A673 (cell line): ENCODE measurements at regions not wholly inside any gene's neighbourhood (a gene's known extent, or its start where the extent isn't known, plus 50 kb on each side); places are given as distances from the start of the nearest gene placed in this dataset.

Experiments
- BruUV-seq: library from RNA; stranded (reverse); fragments of 400-500 nt; replicated peaks from 2 replicates; lab custom pipeline; 2021; lab: Mats Ljungman, UMichigan
- CTCF ChIA-PET: fragments of 300-600 bp; sonication (Branson Sonifier 250); formaldehyde crosslinking; loops from one replicate; lab custom pipeline; 2022; ENCODE audit warnings: antibody characterized with exemption; lab: Charles Lee
- POLR2A ChIA-PET: fragments of 300-600 bp; sonication (Branson Sonifier 250); formaldehyde crosslinking; loops from one replicate; lab custom pipeline; 2022; ENCODE audit warnings: antibody characterized with exemption; ENCODE audit not compliant: low non-redundant PET; lab: Charles Lee
- DNase-seq: peaks from one replicate; pipeline ENCODE4 v3.0.0-alpha.2; 2015; ENCODE audit warnings: low spot score
- H3K27ac ChIP-seq: fragments of 200-600 bp; sonication (generic); 2 replicates; pipeline ENCODE4 v1.5.1; 2016; ENCODE audit warnings: mixed run types, low read depth, mild to moderate bottlenecking, mixed read lengths, antibody characterized with exemption, low read length; ENCODE audit not compliant: poor library complexity, severe bottlenecking
- H3K27me3 ChIP-seq: fragments of 200-600 bp; sonication (generic); replicated peaks from 2 replicates; pipeline ENCODE4 v1.6.1; 2017; ENCODE audit warnings: mixed run types, low read depth, mild to moderate bottlenecking, mixed read lengths, antibody characterized with exemption, low read length; ENCODE audit not compliant: insufficient read depth, poor library complexity
- H3K36me3 ChIP-seq: fragments of 200-600 bp; sonication (generic); 2 replicates; pipeline ENCODE4 v1.6.1; 2016; ENCODE audit warnings: mixed run types, mild to moderate bottlenecking, mixed read lengths, antibody characterized with exemption, low read length; ENCODE audit not compliant: insufficient read depth, poor library complexity, severe bottlenecking
- H3K4me1 ChIP-seq: fragments of 200-600 bp; sonication (generic); 2 replicates; pipeline ENCODE4 v1.6.1; 2017; ENCODE audit warnings: mixed run types, mild to moderate bottlenecking, mixed read lengths, antibody characterized with exemption, low read length; ENCODE audit not compliant: insufficient read depth, poor library complexity, severe bottlenecking
- H3K4me3 ChIP-seq: fragments of 200-600 bp; sonication (generic); 2 replicates; pipeline ENCODE4 v1.5.1; 2016; ENCODE audit warnings: low read depth, mixed run types, mild to moderate bottlenecking, mixed read lengths, low read length; ENCODE audit not compliant: poor library complexity, severe bottlenecking
- H3K9me3 ChIP-seq: fragments of 200-600 bp; sonication (generic); 2 replicates; pipeline ENCODE4 v1.6.1; 2016; ENCODE audit warnings: mixed run types, low read depth, mild to moderate bottlenecking, mixed read lengths, antibody characterized with exemption, low read length; ENCODE audit not compliant: poor library complexity, severe bottlenecking
- CTCF ChIP-seq: fragments of 300-800, 200-600 bp; sonication (generic); conservative IDR thresholded peaks from 2 replicates; pipeline ENCODE4 v1.5.1; 2017; ENCODE audit warnings: low read depth, mild to moderate bottlenecking, antibody characterized with exemption, low read length, moderate library complexity, mixed read lengths
- EZH2 ChIP-seq: fragments of 200-600 bp; sonication (generic); IDR thresholded peaks from 2 replicates; pipeline ENCODE4 v1.6.1; 2017; ENCODE audit warnings: borderline replicate concordance, low read depth, mild to moderate bottlenecking, mixed read lengths, antibody characterized with exemption, low read length; ENCODE audit not compliant: poor library complexity, severe bottlenecking
- intact Hi-C: fragments of 100-400 bp; cut with micrococcal nuclease; formaldehyde crosslinking; loops from one replicate; pipeline ENCODE4 v1.10.0; 2022; ENCODE audit not compliant: unreplicated experiment

- H3K27ac ChIP-seq, result no peak overlapping the region
- H3K27me3 ChIP-seq, result peaks cover 23% of the 10 kb centered on the region
- POLR2A ChIA-PET, result no interaction called here
- no peak for DNase-seq
- H3K4me3 ChIP-seq, result no peak overlapping the region
- intact Hi-C loops, result no loop called here
- H3K9me3 ChIP-seq, result no peaks in the 10 kb centered on the region
- TF ChIP-seq CTCF, result no peak
- CTCF ChIA-PET, result interaction anchor here (0.7 kb wide), 1 partner anchor 1088 kb away, joined by 4 read pairs; no protein-coding TSS in a partner anchor
- BruUV-seq, result no TSS peak
- no peaks in the 10 kb centered on the region for H3K4me1 ChIP-seq
- no peaks in the 10 kb centered on the region for H3K36me3 ChIP-seq
Observed at GRCh38 chr17:51385208-51385607, 124.9 kb downstream of the UTP18 start.

DNA sequence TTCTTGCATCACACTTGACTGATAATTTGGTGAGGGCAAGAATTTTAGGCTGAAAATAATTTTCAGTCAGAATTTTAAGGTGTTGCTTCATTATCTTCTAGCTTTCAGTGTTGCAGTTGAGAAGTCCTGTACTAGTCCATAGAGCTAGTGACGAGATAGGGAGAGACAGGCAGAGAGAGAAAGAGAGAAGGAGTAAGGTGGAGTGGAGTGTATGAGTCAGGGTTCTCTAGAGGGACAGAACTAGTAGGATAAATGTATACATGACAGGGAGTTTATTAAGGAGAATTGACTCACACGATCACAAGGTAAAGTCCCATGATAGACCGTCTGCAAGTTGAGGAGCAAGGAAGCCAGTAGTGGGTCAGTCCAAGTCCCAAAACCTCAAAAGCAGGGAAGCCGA lies 127.2 kb downstream of the UTP18 start:
- CTCF ChIA-PET, result no interaction called here
- H3K27me3 ChIP-seq, result peaks cover 39% of the 10 kb centered on the region
- H3K4me3 ChIP-seq, result no peak overlapping the region
- DNase-seq, result no peak
- BruUV-seq, result no TSS peak
- no peaks in the 10 kb centered on the region for H3K4me1 ChIP-seq
- intact Hi-C loops, result no loop called here
- H3K36me3 ChIP-seq, result no peaks in the 10 kb centered on the region
- H3K27ac ChIP-seq, result no peak overlapping the region
- no peaks in the 10 kb centered on the region for H3K9me3 ChIP-seq
- TF ChIP-seq EZH2 (no peak), CTCF (no peak)
- POLR2A ChIA-PET, result no interaction called here

GRCh38 chr17:51387986-51388385 lies 127.6 kb downstream of the UTP18 start:
- no peak for DNase-seq
- H3K36me3 ChIP-seq, result no peaks in the 10 kb centered on the region
- CTCF ChIA-PET, result no interaction called here
- POLR2A ChIA-PET, result no interaction called here
- no peak overlapping the region for H3K27ac ChIP-seq
- no peaks in the 10 kb centered on the region for H3K9me3 ChIP-seq
- BruUV-seq, result no TSS peak
- no peak overlapping the region for H3K4me3 ChIP-seq
- no peaks in the 10 kb centered on the region for H3K4me1 ChIP-seq
- intact Hi-C loops, result no loop called here
- peaks cover 42% of the 10 kb centered on the region for H3K27me3 ChIP-seq
- no peak for TF ChIP-seq EZH2
- no peak for TF ChIP-seq CTCF
